HepG2 (cell line): ENCODE measurements at regions not wholly inside any gene's neighbourhood (a gene's known extent, or its start where the extent isn't known, plus 50 kb on each side); places are given as distances from the start of the nearest gene placed in this dataset.

Source experiments
- ATF2 ChIP-seq: sonication (generic); formaldehyde crosslinking; IDR thresholded peaks from 2 replicates; pipeline ENCODE4 v1.4.0; 2020; ENCODE audit warnings: missing genetic modification reagents
- CEBPG ChIP-seq: IDR thresholded peaks from 2 replicates; pipeline ENCODE4 v1.6.1; 2016
- CREM ChIP-seq, 2 experiments: sonication (generic) in 1 of 2; formaldehyde crosslinking in 1 of 2; IDR thresholded peaks; 2 replicates each; pipeline versions ENCODE4 v1.4.0 to v1.6.1; 2016 to 2020; ENCODE audit warnings: antibody characterized with exemption in 1 of 2, mild to moderate bottlenecking in 1 of 2, missing genetic modification reagents in 1 of 2
- CTCF ChIP-seq: sonication (generic); formaldehyde crosslinking; IDR thresholded peaks from 2 replicates; pipeline ENCODE4 v1.5.0; 2020; ENCODE audit warnings: mild to moderate bottlenecking, missing genetic modification reagents, moderate library complexity
- HMGXB4 ChIP-seq, 2 experiments: sonication (generic) in 1 of 2; formaldehyde crosslinking in 1 of 2; IDR thresholded peaks; 2 replicates each; pipeline versions ENCODE4 v1.4.0 to v1.6.1; 2018 to 2020; ENCODE audit warnings: missing genetic modification reagents in 2 of 2, borderline replicate concordance in 1 of 2, low read depth in 1 of 2, mild to moderate bottlenecking in 1 of 2, missing biosample characterization in 1 of 2
- KLF16 ChIP-seq, 2 experiments: sonication (generic) in 1 of 2; formaldehyde crosslinking in 1 of 2; IDR thresholded peaks; 2 replicates each; pipeline versions ENCODE4 v1.6.1 to v1.8.0; 2016 to 2023; ENCODE audit warnings: missing genetic modification reagents in 2 of 2, missing compliant biosample characterization in 1 of 2
- NR2C2 ChIP-seq: sonication (generic); formaldehyde crosslinking; IDR thresholded peaks from 2 replicates; pipeline ENCODE4 v1.4.0; 2020; ENCODE audit warnings: missing genetic modification reagents, mild to moderate bottlenecking, moderate library complexity, borderline replicate concordance
- RNF2 ChIP-seq: fragments of 450-650 bp; conservative IDR thresholded peaks from 2 replicates; pipeline ENCODE4 v1.6.1; 2016; ENCODE audit warnings: low read depth
- SMAD1 ChIP-seq: sonication (generic); formaldehyde crosslinking; IDR thresholded peaks from 2 replicates; pipeline ENCODE4 v1.4.0; 2020; ENCODE audit warnings: missing genetic modification reagents, low read depth, mild to moderate bottlenecking, borderline replicate concordance
- TAF1 ChIP-seq: sonication (generic); formaldehyde crosslinking; IDR thresholded peaks from 2 replicates; pipeline ENCODE4 v1.4.0; 2020; ENCODE audit warnings: missing genetic modification reagents
- ZBTB2 ChIP-seq: sonication (generic); formaldehyde crosslinking; IDR thresholded peaks from 2 replicates; pipeline ENCODE4 v1.8.0; 2022; ENCODE audit warnings: low read depth, missing genetic modification reagents
- ZBTB7B ChIP-seq: sonication (generic); formaldehyde crosslinking; IDR thresholded peaks from 2 replicates; pipeline ENCODE4 v1.4.0; 2020; ENCODE audit warnings: missing genetic modification reagents
- ZNF281 ChIP-seq: sonication (generic); formaldehyde crosslinking; IDR thresholded peaks from 2 replicates; pipeline ENCODE4 v1.4.0; 2020; ENCODE audit warnings: missing genetic modification reagents, borderline replicate concordance

- no peak for TF ChIP-seq ZNF281 (CRISPR knock-in tag)
- TF ChIP-seq KLF16 (CRISPR knock-in tag; IDR thresholded peaks at IDR 0.05) = no peak
- no peak for TF ChIP-seq ZBTB2
- no peak for TF ChIP-seq TAF1 (CRISPR knock-in tag)
- TF ChIP-seq CTCF = no peak
- no peak for TF ChIP-seq ZBTB7B (CRISPR knock-in tag)
- no peak for TF ChIP-seq RNF2
- no peak for TF ChIP-seq CREM (IDR thresholded peaks at IDR 0.05)
- no peak for TF ChIP-seq CREM (CRISPR knock-in tag; IDR thresholded peaks at IDR 0.05)
- no peak for TF ChIP-seq ATF2 (CRISPR knock-in tag)
- TF ChIP-seq SMAD1 (CRISPR knock-in tag) = no peak
- TF ChIP-seq HMGXB4 (CRISPR knock-in tag; IDR thresholded peaks at IDR 0.05; ENCODE audit: borderline replicate concordance in 1 of 2, low read depth in 1 of 2) = no peak
- TF ChIP-seq CEBPG (CRISPR knock-in tag) = no peak
- TF ChIP-seq NR2C2 (CRISPR knock-in tag) = no peak
Measured at GRCh38 chr2:106316915-106317314, 122.8 kb upstream of the UXS1 start.
